Caki2 (cell line): ENCODE measurements at regions not wholly inside any gene's neighbourhood (a gene's known extent, or its start where the extent isn't known, plus 50 kb on each side); places are given as distances from the start of the nearest gene placed in this dataset.

Experiments used
- DNase-seq: peaks from one replicate; pipeline ENCODE4 v3.0.0-alpha.2; 2015; ENCODE audit warnings: low read depth
- in situ Hi-C: cut with HindIII; loops from 2 replicates; pipeline ENCODE4 v1.10.0; 2016; ENCODE audit warnings: low sequenced_read_pairs, low pct_unique_long_range_greater_than_20kb, mixed read lengths

DNA sequence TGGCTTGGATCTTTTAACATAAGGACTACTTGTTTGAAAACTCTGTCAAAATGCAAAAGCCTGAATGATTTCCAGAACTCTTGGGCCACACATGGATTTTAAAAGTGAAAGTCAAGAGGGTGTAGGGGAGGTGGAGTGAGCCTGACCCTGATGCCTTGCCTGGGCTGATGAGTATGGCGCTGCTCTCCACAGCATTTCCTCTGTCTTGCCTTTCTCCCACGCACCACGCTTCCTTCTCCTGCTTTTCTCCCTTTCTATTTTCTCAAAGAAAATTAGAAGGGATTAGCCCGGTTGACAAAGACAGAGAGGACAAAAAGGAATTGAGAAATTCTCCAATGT, 207.0 kb upstream of the CCDC68 start:
- in situ Hi-C loops, result no loop called here
- no peak for DNase-seq

DNA sequence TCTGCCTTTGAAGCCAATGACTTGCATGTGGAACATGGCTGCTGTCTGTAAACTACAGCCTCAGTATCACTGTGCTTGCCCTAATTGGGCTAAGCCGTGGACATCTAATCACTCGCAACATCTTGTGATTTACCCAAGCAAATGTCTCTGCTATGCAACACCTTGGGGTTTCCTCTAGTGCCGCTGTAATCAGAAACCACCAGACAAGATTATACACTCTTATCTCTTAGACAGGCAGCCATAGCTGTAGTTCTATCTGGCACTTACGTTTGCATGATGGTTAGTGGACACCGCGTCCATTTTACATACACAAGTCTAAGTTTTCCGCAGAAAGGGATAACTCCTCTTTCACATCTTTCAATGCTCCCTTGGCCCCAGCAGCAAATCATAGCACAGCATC, 204.3 kb upstream of the CCDC68 start:
- DNase-seq, result no peak
- in situ Hi-C loops, result no loop called here

DNA sequence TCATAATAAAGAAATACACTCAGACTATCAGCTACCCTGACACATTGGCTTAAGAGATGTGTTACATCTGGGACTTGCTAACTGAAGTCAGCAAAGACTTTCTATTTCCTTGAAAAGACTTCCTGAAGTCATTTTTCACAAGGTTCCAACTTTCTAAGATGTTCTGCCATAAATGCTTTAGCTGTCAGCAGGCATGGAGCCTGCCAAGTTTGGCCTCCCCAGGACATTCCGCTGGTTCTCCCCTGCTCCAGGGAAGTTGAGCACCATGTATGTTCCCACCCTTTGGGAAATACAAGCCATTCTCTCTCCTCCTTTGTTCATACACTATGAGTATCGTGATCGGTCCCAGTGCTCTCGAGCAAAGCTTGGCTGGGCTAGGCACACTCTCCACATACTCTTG, 202.7 kb upstream of the CCDC68 start:
- in situ Hi-C loops, result no loop called here
- DNase-seq, result no peak

DNA sequence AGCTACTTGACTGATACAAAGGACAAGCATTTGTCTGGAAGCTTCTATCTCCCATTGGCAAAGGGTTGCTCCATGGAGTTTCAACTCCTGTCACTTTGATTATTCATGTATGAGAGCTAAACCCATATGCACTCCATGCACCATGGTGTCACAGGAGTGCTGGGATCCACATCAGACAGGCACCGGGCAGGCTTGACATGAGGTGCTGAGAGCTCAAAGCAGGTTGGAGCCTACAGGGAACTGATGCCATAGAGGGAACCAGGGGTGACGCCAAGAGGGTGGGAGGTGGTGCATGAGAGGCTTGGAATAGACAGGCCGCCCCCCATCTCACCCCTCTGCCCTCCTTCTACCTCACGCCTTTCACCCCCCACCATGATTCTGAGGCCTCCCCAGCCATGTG, 199.8 kb upstream of the CCDC68 start:
- DNase-seq, result no peak
- in situ Hi-C loops, result no loop called here

DNA sequence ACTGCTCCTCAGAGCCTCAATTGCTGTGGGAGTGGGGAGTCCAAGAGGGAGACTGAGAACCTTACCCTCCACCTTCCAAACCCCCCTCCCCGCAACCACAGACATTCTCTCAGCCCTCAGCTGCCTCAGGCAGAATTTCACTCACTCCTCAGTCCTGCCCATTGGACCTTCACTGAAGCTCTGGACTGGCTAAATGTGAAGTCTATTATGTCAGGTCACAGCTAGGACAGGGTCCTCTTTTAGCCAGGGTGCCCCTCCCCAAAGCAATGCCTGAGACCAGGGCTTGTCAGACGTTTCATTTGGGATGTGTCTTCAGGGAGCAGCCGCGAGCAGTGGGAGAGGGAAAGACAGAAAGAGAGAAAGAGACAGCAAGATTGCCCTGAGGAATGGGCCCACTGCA, 199.3 kb upstream of the CCDC68 start:
- DNase-seq, result no peak
- in situ Hi-C loops, result no loop called here

DNA sequence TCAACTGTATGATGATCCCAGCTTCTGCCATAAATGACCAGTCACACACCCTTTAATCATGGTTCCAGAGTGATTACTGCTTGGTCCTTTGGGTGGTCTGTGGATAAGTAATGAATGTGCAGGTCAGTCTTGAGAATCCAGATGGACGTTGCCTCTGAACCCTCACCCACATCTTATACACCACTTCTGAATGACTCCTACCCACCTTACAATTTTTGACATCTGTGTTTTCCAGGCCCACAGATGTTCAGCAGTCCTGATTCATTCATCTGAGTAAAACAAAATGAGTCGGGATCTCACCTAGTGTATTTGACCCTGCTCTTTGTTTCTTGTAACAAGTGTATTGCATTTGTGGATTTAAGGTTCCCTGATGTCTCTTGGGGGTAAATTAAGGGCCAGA, 194.1 kb upstream of the CCDC68 start:
- in situ Hi-C loops, result no loop called here
- no peak for DNase-seq

DNA sequence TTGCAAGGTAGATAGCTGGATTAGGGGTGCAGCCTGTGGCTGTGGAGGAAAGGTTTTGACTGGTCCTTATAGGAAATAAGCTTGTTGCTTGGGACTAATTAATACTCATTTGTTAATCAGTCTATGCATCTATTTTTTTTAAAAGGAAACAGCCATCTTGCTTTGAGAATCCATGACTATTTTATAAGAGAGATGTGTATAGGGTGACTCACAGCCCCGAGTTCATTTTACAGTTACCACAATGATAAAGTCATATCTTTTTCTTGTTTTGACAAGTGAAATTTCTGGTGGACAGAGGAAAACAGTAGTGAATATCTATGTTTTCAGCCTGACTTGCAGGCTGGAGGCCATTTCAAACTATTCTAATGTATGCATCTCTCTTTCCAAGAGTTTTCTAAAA, 193.5 kb upstream of the CCDC68 start:
- in situ Hi-C loops, result no loop called here
- no peak for DNase-seq

DNA sequence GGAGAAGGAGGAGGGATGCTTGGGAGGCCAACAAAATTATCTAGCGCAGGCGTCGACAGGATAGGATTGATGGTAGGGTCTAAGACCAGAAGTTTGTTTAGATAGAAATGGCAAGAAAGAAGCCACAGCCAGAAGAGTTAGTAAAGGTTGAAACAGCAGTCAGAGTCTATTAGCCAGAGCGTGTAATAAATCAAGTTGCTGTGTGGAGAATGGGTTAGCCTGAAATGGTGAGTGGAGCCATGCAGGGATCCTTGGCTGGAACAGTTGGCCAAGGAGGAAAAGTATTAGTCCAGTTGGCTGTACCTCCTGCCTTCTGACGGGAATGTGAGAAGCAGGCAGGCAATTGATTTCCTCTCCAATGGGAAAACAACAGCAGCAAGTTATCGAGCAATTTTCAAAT, 190.7 kb upstream of the CCDC68 start:
- no peak for DNase-seq
- in situ Hi-C loops, result no loop called here

DNA sequence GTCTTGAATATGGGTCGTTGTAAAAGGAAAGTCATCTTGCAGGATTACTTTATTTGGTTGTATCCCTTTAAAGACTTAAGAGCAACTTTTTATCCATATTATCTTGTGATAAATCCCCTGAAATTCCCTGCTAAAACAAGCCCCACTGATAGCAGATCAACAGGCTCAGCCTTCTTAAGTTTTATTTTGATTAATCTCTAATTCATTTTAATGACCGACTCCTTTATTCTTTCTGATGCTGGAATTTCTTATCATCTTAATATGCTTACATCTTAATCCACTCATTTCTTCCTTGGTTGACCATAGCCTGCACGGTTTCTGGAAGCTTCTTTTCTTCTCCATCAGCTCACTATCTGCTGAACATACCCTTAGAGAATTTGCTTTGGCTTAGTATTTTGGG, 188.5 kb upstream of the CCDC68 start:
- no peak for DNase-seq
- in situ Hi-C loops, result no loop called here

DNA sequence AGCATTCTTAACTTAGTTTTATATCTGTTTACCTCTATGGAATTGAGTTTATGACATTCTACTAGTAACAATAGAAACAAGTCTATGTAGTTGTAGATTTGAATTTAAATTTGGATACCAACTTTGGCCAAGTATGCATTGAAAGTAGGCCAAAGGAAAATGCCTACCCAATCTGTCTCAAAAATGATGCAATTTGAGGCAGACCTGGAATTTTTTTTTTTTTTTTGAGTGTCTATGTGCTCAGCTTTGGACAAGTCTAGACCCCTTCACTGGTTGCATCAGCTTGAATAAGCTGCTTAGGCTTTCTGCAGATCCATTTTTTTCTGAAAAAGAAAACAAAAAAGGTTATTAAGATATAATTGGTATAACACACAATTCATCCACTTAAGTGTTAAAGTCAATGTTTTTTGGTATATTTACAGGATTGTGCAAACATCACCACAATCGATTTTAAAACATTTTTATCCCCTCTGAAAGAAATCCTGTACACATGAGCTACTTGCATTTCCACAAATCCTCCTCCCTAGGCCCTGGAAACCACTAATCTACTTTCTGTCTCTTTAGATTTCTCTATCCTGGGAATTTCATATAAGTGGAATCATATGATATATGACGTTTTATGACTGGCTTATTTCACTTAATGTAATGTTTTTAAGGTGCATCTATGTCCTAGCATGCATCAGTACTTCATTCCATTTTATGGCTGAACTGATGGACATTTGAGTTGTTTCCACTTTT, 185.1 kb upstream of the CCDC68 start:
- no peak for DNase-seq
- in situ Hi-C loops, result no loop called here

DNA sequence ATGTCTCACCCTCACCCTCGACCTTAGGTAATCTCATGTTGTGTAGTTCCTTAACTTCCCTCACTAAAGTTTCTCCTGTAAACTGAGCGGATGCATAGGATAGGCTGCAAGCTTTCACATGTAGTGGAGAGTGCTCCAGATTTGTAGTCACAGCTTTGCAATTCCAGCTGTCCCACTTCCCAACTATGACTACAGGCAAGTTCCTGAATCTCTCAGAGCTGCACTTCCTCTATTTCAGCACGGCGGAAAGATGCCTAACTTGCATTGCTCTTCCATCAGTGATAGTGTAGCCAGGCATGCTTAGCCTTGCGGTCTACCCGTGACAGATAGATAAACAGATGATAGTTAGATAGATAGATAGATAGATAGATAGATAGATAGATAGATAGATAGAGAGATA, 183.1 kb upstream of the CCDC68 start:
- DNase-seq, result no peak
- in situ Hi-C loops, result no loop called here

DNA sequence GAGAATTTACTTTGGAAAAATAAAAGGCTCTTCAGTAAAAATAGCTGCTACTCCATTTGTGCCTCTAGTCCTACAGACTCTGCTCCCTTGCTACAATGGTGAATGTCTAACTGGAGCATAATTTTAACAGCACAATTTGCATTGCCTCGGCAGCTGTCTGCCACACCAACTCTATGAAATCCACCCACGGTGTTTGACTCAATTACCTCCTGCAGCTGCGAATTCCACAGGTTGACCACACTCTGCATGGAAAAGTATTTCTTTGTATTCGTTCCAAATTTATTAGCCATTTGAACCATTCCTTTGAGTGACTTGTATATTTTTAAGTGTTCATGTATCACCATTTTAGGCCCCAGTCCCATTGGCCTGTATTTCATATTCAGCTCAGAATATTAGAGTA, 182.1 kb upstream of the CCDC68 start:
- in situ Hi-C loops, result no loop called here
- no peak for DNase-seq

DNA sequence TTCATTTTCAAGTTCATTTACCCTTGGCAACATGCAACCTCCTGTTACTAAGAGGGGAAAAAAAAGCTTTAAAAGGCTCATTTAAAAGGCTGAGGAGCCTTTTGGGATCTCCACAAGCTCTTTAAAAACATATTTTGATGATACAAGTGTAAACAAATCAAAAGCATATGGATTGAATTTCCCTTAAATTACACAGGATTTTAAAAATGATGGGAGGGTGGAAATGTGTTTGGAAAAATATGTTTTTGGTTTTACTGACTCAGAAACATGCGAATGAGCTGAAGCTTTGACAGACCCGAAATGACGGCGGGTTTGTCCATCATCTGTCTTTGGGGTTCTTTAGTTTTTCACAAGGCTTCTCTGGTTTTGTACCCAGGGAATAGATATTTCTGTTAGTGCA, 180.6 kb upstream of the CCDC68 start:
- in situ Hi-C loops, result no loop called here

DNA sequence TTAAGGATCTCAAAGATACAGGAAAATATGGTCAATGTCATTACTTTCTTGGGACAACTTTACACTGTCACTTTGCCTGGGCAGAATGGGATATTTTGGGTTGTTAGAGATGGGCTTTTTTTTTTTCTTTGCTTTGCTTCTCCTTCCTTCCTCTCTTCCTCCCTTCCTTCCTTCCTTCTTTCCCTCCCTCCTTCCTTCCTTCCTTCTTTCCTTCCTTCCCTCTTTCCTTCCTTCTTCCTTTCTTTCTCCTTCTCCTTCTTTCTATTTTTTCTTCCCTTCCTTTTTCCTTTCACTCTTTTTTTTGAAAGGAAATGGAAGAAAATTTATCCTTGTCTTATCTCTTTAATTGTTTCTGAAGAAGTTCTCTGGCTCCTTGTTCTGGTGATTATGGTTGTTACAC, 180.0 kb upstream of the CCDC68 start:
- DNase-seq, result no peak

More for the DNA sequence above, 180.6 kb upstream of the CCDC68 start:
- DNase-seq, result no peak

DNA sequence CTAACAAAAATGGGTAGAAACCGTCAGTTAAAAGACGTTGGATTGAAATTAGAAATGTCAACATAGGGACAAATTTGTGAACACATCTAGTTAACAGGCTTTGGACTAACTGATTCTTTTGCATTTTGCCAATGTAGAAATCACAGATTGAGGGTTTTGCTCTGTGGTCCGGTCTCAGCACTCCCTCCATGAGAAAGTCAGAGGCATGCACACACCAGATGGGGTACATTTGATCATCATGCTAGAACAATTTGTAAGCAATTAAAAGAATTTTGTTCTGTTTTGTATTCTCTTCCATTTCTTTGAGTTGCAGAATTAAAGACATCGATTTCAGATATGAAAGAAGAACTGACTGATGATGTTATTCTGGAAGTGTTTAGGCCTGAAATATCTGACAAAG, 179.1 kb upstream of the CCDC68 start:
- DNase-seq, result no peak
- in situ Hi-C loops, result no loop called here

More for the DNA sequence above, 180.0 kb upstream of the CCDC68 start:
- in situ Hi-C loops, result no loop called here

DNA sequence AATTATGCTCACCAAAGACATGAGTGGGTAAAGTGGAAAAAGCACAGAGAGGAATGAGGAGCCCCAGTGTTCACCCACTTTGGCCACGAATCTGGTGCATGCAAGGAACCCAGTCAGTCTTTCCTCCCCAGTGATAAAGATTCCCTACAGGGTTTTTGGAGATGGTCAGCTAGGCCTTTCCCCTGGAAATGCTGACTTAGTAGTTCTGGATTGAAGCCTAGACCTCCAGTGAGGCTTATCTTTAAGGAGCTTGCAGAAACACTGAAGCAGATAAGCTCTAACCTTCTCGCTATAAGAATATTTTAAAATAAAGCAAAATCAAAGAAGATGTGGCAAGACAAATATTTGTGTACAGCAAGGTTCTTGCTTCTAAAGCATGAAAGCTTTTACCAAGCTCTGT, 178.3 kb upstream of the CCDC68 start:
- in situ Hi-C loops, result no loop called here
- DNase-seq, result no peak

DNA sequence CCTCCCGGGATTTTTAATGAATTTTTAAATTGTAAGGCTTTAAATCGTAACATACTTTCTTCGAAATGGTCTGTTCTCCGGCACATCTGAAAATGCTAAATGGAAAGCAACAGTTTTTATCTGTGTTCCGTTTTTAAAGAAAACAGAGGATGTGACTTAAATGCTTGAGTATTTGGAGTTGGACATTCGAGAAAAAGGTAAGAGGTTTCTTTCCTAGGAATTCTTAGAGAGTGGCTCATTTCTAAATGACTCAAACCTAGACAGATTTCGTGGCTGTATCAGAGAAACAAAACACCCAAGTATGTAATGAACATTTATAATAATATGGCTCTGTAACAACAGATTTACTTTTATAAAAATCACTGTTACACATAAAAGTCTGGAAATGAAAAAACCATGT, 177.6 kb upstream of the CCDC68 start:
- no peak for DNase-seq
- in situ Hi-C loops, result no loop called here

DNA sequence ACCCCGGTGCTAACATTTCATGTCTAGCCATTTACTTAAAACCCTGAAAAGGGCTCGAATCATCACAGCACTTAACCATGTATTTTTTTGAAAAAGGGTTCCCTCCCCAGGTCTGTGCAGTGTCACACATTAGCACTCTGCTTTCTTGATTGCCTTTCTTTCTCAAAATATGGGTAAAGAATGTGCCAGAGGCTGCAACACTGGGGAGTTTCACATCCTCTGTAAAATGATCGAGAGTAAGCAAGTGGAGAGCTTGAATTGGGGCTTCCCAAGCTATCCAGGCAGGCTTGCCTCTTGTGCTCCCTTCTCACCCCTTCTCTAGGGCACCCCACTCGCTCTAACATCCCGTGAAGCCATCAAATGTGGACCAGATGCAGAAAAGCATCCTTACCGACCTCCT, 177.0 kb upstream of the CCDC68 start:
- in situ Hi-C loops, result no loop called here
- DNase-seq, result no peak

DNA sequence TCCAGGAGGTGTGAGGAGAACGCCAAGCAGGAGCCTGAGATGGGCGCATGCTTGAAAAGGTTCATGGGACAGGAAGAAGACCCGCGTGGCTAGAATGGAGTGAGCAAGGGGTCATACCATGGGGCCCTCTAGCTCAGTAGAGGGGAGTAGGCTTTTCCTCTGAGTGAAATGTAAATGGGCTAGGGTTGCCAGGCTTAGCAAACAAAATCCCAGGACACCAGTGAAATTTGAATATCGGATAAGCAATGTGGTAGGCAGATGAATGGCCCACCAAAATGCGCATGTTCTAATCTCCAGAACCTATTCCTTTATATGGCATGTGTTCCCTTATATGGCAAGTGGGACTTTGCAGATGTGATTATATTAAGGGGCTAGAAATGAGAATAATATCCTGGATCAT, 174.1 kb upstream of the CCDC68 start:
- DNase-seq, result no peak
- in situ Hi-C loops, result no loop called here

DNA sequence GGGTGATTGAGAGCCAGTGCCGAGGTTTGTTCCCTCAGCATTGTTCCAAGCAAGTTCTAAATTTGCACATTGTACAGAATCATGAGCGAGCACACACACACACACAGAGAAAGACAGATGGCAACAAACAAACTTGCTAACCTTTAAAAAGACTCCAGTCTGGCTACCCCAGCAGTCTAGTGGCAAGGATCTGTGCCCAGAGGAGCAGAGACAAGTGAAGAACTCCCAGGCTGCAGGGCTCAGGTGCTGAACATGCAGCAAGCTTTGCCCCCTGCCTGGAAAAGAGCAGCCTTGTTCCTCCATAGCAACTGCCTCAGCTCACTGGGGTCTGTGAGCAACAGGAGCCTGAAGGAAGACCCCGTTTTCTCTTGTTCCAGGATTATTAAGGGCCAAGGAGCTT, 169.2 kb upstream of the CCDC68 start:
- in situ Hi-C loops, result no loop called here
- DNase-seq, result no peak
